Peyer's patch (tissue), 4 donors: ENCODE measurements at regions not wholly inside any gene's neighbourhood (a gene's known extent, or its start where the extent isn't known, plus 50 kb on each side); places are given as distances from the start of the nearest gene placed in this dataset.

Experiments used
- CTCF ChIP-seq, 6 experiments: fragments of 450-650 bp in 4 of 6; fragments of 200-600 bp in 2 of 6; sonication (generic) in 1 of 6; IDR thresholded peaks; one replicate each; pipeline ENCODE4 v1.5.1; 2017 to 2019; ENCODE audit warnings: antibody characterized with exemption in 6 of 6, mild to moderate bottlenecking in 3 of 6, moderate library complexity in 1 of 6
- POLR2A ChIP-seq, 2 donors: fragments of 450-650 bp; IDR thresholded peaks; one replicate each; pipeline ENCODE4 v1.5.1; 2017; ENCODE audit warnings: antibody characterized with exemption in 2 of 2, mild to moderate bottlenecking in 2 of 2, moderate library complexity in 2 of 2

GRCh38 chr14:84468153-84468552 lies 1061.8 kb upstream of the FLRT2 start:
- no peak for TF ChIP-seq CTCF (IDR thresholded peaks at IDR 0.05)
- no peak for TF ChIP-seq POLR2A (IDR thresholded peaks at IDR 0.05)
